ENCODE measurements at regions not wholly inside any gene's neighbourhood (a gene's known extent, or its start where the extent isn't known, plus 50 kb on each side); places are given as distances from the start of the nearest gene placed in this dataset.
"Not testable (repeated sequence)": the region's sequence is repeated elsewhere in the genome, so short reads cannot be mapped to it uniquely, and the experiment has no call there.

DNA sequence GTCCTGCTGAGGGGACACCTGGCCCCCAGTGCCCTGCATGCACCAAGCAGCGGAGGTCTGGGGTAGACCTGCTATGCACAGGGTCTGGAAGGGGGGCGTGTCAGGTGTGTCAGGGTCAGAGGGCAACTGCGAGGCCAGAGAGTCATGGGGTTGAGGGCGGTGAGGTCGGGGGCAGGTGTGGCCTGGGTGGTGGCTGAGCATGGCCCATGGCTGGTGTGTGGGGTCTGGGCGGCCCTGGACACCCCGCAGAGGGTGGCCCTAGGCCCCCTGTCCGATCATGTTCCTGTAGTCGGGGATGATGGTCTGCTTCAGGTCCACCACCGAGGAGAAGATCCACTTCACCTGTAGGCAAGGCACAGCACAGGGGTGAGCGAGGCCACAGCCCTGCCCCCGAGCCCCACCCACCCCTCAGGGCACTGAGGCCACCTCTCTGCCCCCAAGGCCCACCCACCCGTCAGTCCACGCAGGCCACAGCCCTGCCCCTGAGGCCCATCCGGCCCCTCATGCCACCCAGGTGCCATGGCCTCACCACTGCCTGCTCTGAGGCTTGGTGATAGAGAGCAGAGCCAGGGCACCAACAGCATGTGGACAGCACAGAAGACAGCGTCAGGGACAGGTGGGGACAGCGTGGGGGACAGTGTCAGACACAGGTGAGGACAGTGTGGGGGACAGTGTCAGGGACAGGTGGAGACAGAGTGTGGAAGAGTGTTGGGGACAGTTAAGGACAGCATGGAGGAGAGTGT, 211.3 kb downstream of the TMEM121 start:
- Histone ChIP-seq H3K9me3 (ENCODE audit: control insufficient read depth, insufficient read depth, low read depth, low read length) (no peaks in the 10 kb centered on the region), H2AFZ (ENCODE audit: low read length) (no peak overlapping the region), H3K4me3 (replicated peaks in 1 of 4; ENCODE audit: control extremely low read depth in 1 of 4, insufficient read depth in 1 of 4, low read depth in 3 of 4, low read length in 4 of 4) (no peak overlapping the region), H3K36me3 (ENCODE audit: control insufficient read depth, insufficient read depth, low read length) (no peaks in the 10 kb centered on the region), H3K27ac (ENCODE audit: insufficient read depth, low read length) (no peak overlapping the region), H4K20me1 (ENCODE audit: control insufficient read depth, extremely low read depth, insufficient read depth, low read length) (no peaks in the 10 kb centered on the region), H3K9ac (ENCODE audit: insufficient read depth, low read length) (no peak overlapping the region), H3K4me1 (ENCODE audit: control insufficient read depth, extremely low read depth, insufficient read depth, low read length) (no peaks in the 10 kb centered on the region), H3K27me3 (ENCODE audit: control insufficient read depth, insufficient read depth, low read length) (no peaks in the 10 kb centered on the region), H3K79me2 (ENCODE audit: control insufficient read depth, insufficient read depth, low read length) (no peaks in the 10 kb centered on the region), H3K4me2 (ENCODE audit: extremely low read depth, insufficient read depth, low read length) (no peak overlapping the region)
- TF ChIP-seq, protein P1, sequence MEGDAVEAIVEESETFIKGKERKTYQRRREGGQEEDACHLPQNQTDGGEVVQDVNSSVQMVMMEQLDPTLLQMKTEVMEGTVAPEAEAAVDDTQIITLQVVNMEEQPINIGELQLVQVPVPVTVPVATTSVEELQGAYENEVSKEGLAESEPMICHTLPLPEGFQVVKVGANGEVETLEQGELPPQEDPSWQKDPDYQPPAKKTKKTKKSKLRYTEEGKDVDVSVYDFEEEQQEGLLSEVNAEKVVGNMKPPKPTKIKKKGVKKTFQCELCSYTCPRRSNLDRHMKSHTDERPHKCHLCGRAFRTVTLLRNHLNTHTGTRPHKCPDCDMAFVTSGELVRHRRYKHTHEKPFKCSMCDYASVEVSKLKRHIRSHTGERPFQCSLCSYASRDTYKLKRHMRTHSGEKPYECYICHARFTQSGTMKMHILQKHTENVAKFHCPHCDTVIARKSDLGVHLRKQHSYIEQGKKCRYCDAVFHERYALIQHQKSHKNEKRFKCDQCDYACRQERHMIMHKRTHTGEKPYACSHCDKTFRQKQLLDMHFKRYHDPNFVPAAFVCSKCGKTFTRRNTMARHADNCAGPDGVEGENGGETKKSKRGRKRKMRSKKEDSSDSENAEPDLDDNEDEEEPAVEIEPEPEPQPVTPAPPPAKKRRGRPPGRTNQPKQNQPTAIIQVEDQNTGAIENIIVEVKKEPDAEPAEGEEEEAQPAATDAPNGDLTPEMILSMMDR (conservative IDR thresholded peaks at IDR 0.05 in 1 of 2, IDR thresholded peaks at IDR 0.05 in 1 of 2; ENCODE audit: low read depth in 1 of 2, low read length in 2 of 2), result no peak
- no peak for DNase-seq (ENCODE audit: low read depth in 2 of 2)

DNA sequence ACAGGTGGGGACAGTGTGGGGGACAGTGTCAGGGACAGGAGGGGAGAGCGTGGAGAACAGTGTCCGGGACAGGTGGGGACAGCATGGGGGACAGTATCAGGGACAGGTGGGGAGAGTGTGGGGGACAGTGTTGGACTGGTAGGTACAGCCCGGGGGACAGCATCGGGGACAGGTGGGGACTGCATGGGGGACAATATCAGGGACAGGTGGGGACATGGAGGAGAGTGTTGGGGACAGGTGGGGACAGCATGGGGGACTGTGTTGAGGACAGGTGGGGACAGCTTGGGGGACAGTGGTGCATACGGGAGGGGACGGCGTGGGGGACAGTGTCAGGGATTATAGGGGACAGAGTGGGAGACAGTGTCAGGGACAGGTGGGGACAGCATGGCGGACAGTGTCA, 212.3 kb downstream of the TMEM121 start:
- DNase-seq (ENCODE audit: low read depth in 2 of 2), result no peak
- Histone ChIP-seq H3K4me1 (ENCODE audit: control insufficient read depth, extremely low read depth, insufficient read depth, low read length) (no peaks in the 10 kb centered on the region), H3K4me2 (ENCODE audit: extremely low read depth, insufficient read depth, low read length) (no peak overlapping the region), H3K9me3 (ENCODE audit: control insufficient read depth, insufficient read depth, low read depth, low read length) (no peaks in the 10 kb centered on the region), H3K36me3 (ENCODE audit: control insufficient read depth, insufficient read depth, low read length) (no peaks in the 10 kb centered on the region), H3K9ac (ENCODE audit: insufficient read depth, low read length) (no peak overlapping the region), H3K79me2 (ENCODE audit: control insufficient read depth, insufficient read depth, low read length) (no peaks in the 10 kb centered on the region), H4K20me1 (ENCODE audit: control insufficient read depth, extremely low read depth, insufficient read depth, low read length) (no peaks in the 10 kb centered on the region), H3K27ac (ENCODE audit: insufficient read depth, low read length) (no peak overlapping the region), H2AFZ (ENCODE audit: low read length) (no peak overlapping the region), H3K27me3 (ENCODE audit: control insufficient read depth, insufficient read depth, low read length) (no peaks in the 10 kb centered on the region), H3K4me3 (replicated peaks in 1 of 4; ENCODE audit: control extremely low read depth in 1 of 4, insufficient read depth in 1 of 4, low read depth in 3 of 4, low read length in 4 of 4) (no peak overlapping the region)
- TF ChIP-seq, protein P1 (conservative IDR thresholded peaks at IDR 0.05 in 1 of 2, IDR thresholded peaks at IDR 0.05 in 1 of 2; ENCODE audit: low read depth in 1 of 2, low read length in 2 of 2), result no peak
- TF ChIP-seq EZH2 (IDR thresholded peaks at IDR 0.05; ENCODE audit: low read length, missing control alignments), result no peak

DNA sequence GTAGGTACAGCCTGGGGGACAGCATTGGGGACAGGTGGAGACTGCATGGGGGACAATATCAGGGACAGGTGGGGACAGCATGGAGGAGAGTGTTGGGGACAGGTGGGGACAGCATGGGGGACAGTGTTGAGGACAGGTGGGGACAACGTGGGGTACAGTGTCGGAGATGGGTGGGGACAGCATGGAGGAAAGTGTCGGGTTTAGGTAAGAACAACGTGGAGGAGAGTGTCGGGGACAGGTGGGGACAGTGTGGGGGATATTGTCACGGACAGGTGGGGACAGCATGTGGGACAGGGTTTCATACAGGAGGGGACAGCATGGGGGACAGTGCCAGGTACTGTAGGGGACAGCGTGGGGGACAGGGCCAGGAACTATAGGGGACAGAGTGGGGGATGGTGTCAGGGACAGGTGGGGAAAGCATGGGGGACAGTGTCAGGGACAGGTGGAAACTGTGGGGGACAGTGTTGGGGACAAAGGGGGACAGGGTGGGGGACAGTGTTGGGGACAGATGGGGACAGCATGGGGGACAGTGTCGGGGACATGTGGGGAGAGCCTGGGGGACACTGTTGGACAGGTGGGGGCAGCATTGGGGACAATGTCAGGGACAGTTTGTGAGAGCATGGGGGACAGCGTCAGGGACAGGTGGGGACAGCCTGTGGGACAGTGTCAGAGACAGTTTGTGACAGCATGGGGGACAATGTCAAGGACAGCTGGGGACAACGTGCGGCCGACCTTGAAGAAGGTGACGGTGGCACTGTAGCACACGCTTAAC, 213.1 kb downstream of the TMEM121 start:
- H3K4me3 ChIP-seq (replicated peaks in 1 of 4; ENCODE audit: control extremely low read depth in 1 of 4, insufficient read depth in 1 of 4, low read depth in 3 of 4, low read length in 4 of 4), result no peak overlapping the region
- no peaks in the 10 kb centered on the region for H4K20me1 ChIP-seq (ENCODE audit: control insufficient read depth, extremely low read depth, insufficient read depth, low read length)
- H3K9ac ChIP-seq (ENCODE audit: insufficient read depth, low read length), result no peak overlapping the region
- no peak overlapping the region for H2AFZ ChIP-seq (ENCODE audit: low read length)
- no peaks in the 10 kb centered on the region for H3K4me1 ChIP-seq (ENCODE audit: control insufficient read depth, extremely low read depth, insufficient read depth, low read length)
- H3K4me2 ChIP-seq (ENCODE audit: extremely low read depth, insufficient read depth, low read length), result no peak overlapping the region
- no peaks in the 10 kb centered on the region for H3K79me2 ChIP-seq (ENCODE audit: control insufficient read depth, insufficient read depth, low read length)
- H3K27me3 ChIP-seq (ENCODE audit: control insufficient read depth, insufficient read depth, low read length), result no peaks in the 10 kb centered on the region
- H3K36me3 ChIP-seq (ENCODE audit: control insufficient read depth, insufficient read depth, low read length), result no peaks in the 10 kb centered on the region
- TF ChIP-seq, protein P1 (conservative IDR thresholded peaks at IDR 0.05 in 1 of 2, IDR thresholded peaks at IDR 0.05 in 1 of 2; ENCODE audit: low read depth in 1 of 2, low read length in 2 of 2), result no peak
- TF ChIP-seq EZH2 (IDR thresholded peaks at IDR 0.05; ENCODE audit: low read length, missing control alignments), result no peak
- no peak overlapping the region for H3K27ac ChIP-seq (ENCODE audit: insufficient read depth, low read length)
- no peak for DNase-seq (ENCODE audit: low read depth in 2 of 2)
- no peaks in the 10 kb centered on the region for H3K9me3 ChIP-seq (ENCODE audit: control insufficient read depth, insufficient read depth, low read depth, low read length)

DNA sequence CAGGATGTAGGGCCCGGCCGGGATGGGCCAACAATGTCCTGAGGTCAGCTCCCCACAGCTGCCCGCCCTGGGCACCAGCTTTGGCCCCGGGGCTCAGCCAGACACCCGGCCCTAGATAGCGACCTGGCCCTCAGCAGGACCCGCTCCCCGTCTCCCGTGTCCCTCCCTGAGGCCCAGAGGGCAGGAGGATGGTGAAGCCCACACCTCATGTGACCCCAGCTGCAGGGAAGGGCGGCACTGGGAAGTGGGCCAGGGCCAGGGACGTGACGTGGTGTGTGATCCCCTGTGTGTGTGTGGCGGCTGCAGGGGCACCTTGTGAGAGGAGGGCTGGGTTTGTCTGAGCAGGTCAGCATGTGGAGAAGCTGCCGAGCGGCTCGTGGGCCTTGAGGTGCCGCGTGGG, 213.9 kb downstream of the TMEM121 start:
- H3K4me2 ChIP-seq (ENCODE audit: extremely low read depth, insufficient read depth, low read length); H3K9me3 ChIP-seq (ENCODE audit: control insufficient read depth, insufficient read depth, low read depth, low read length); H3K27ac ChIP-seq (ENCODE audit: insufficient read depth, low read length); H2AFZ ChIP-seq (ENCODE audit: low read length); H3K27me3 ChIP-seq (ENCODE audit: control insufficient read depth, insufficient read depth, low read length); H3K4me3 ChIP-seq (replicated peaks in 1 of 4; ENCODE audit: control extremely low read depth in 1 of 4, insufficient read depth in 1 of 4, low read depth in 3 of 4, low read length in 4 of 4); H3K36me3 ChIP-seq (ENCODE audit: control insufficient read depth, insufficient read depth, low read length); H3K9ac ChIP-seq (ENCODE audit: insufficient read depth, low read length); DNase-seq (ENCODE audit: low read depth in 2 of 2); H3K4me1 ChIP-seq (ENCODE audit: control insufficient read depth, extremely low read depth, insufficient read depth, low read length); H3K79me2 ChIP-seq (ENCODE audit: control insufficient read depth, insufficient read depth, low read length); H4K20me1 ChIP-seq (ENCODE audit: control insufficient read depth, extremely low read depth, insufficient read depth, low read length): not testable (repeated sequence)
